SK-N-SH (cell line): ENCODE measurements at regions not wholly inside any gene's neighbourhood (a gene's known extent, or its start where the extent isn't known, plus 50 kb on each side); places are given as distances from the start of the nearest gene placed in this dataset.

Experiments
- CTCF ChIP-seq: fragments of 200-600 bp; sonication (generic); IDR thresholded peaks from 2 replicates; pipeline ENCODE4 v1.6.1; 2017; ENCODE audit warnings: antibody characterized with exemption, mild to moderate bottlenecking, moderate library complexity
- EP300 ChIP-seq, 2 experiments: IDR thresholded peaks; 2 replicates each; pipeline versions ENCODE4 v1.4.0 to v1.6.1; 2012; ENCODE audit warnings: borderline replicate concordance in 1 of 2, low read depth in 1 of 2, low read length in 1 of 2
- FOXJ3 ChIP-seq: sonication (generic); formaldehyde crosslinking; IDR thresholded peaks from 2 replicates; pipeline ENCODE4 v1.5.1; 2020; ENCODE audit warnings: mild to moderate bottlenecking, missing genetic modification reagents
- GABPA ChIP-seq: IDR thresholded peaks from 2 replicates; pipeline ENCODE4 v1.4.0; 2012; ENCODE audit warnings: low read depth, mild to moderate bottlenecking
- MXI1 ChIP-seq: IDR thresholded peaks from 2 replicates; pipeline ENCODE4 v1.6.1; 2012; ENCODE audit warnings: mild to moderate bottlenecking, low read depth, low read length, improper control_type of control experiment
- POLR2AphosphoS5 ChIP-seq: IDR thresholded peaks from 2 replicates; pipeline ENCODE4 v1.6.1; 2012; ENCODE audit warnings: low read depth, low read length
- RFX5 ChIP-seq: IDR thresholded peaks from 2 replicates; pipeline ENCODE4 v1.6.1; 2012; ENCODE audit warnings: mild to moderate bottlenecking, improper control_type of control experiment, low read length
- SIN3A ChIP-seq: IDR thresholded peaks from 2 replicates; pipeline ENCODE4 v1.6.1; 2012; ENCODE audit warnings: low read depth, mild to moderate bottlenecking, low read length, moderate library complexity, borderline replicate concordance
- TAF1 ChIP-seq: IDR thresholded peaks from 2 replicates; pipeline ENCODE4 v1.6.1; 2012; ENCODE audit warnings: low read depth, mild to moderate bottlenecking, low read length, moderate library complexity, borderline replicate concordance
- USF2 ChIP-seq: fragments of 150-350 bp; IDR thresholded peaks from 2 replicates; pipeline ENCODE4 v1.6.1; 2017; ENCODE audit warnings: antibody characterized with exemption, low read length, low read depth, borderline replicate concordance
- YY1 ChIP-seq: IDR thresholded peaks from 2 replicates; pipeline ENCODE4 v1.4.0; 2012; ENCODE audit warnings: low read depth, mild to moderate bottlenecking

GRCh38 chr14:28913056-28913455 is 146.5 kb downstream of the FOXG1 start:
- TF ChIP-seq YY1 (no peak), CTCF (no peak), SIN3A (no peak), GABPA (no peak), MXI1 (no peak), FOXJ3 (CRISPR knock-in tag) (no peak), USF2 (no peak), EP300 (IDR thresholded peaks at IDR 0.05; ENCODE audit: borderline replicate concordance in 1 of 2, low read depth in 1 of 2, low read length in 1 of 2) (no peak), POLR2AphosphoS5 (no peak), TAF1 (no peak), RFX5 (no peak)
